SJCRH30 (cell line): ENCODE measurements at regions not wholly inside any gene's neighbourhood (a gene's known extent, or its start where the extent isn't known, plus 50 kb on each side); places are given as distances from the start of the nearest gene placed in this dataset.

Source experiments
- DNase-seq, 2 experiments: peaks; one replicate each; pipeline ENCODE4 v3.0.0-alpha.2; 2015 to 2020
- H3K27ac ChIP-seq: fragments of 250-450 bp; sonication (Bioruptor Pico); 2 replicates; pipeline ENCODE4 v1.5.1; 2020; ENCODE audit warnings: mild to moderate bottlenecking, moderate library complexity
- H3K27me3 ChIP-seq: fragments of 250-450 bp; sonication (Bioruptor Pico); 2 replicates; pipeline ENCODE4 v1.5.1; 2020; ENCODE audit warnings: mild to moderate bottlenecking, moderate library complexity
- H3K36me3 ChIP-seq: fragments of 250-450 bp; sonication (Bioruptor Pico); 2 replicates; pipeline ENCODE4 v1.5.1; 2020; ENCODE audit warnings: mild to moderate bottlenecking, moderate library complexity
- H3K4me1 ChIP-seq: fragments of 250-450 bp; sonication (Bioruptor Pico); 2 replicates; pipeline ENCODE4 v1.5.1; 2020; ENCODE audit warnings: mild to moderate bottlenecking, moderate library complexity
- H3K4me3 ChIP-seq: fragments of 250-450 bp; sonication (Bioruptor Pico); 2 replicates; pipeline ENCODE4 v1.5.1; 2020; ENCODE audit warnings: mild to moderate bottlenecking, moderate library complexity
- H3K9me3 ChIP-seq: fragments of 250-450 bp; sonication (Bioruptor Pico); replicated peaks from 2 replicates; pipeline ENCODE4 v1.5.1; 2020; ENCODE audit warnings: mild to moderate bottlenecking, moderate library complexity

GRCh38 chr9:80046481-80046880 lies 474.7 kb downstream of the TLE4 start:
- DNase-seq = no peak

GRCh38 chr9:80041821-80042220 lies 470.1 kb downstream of the TLE4 start:
- H3K9me3 ChIP-seq = no peaks in the 10 kb centered on the region; the same call in 1 of the 2 replicates
- H3K27me3 ChIP-seq = no peaks in the 10 kb centered on the region
- H3K4me1 ChIP-seq = no peaks in the 10 kb centered on the region
- DNase-seq = no peak
- no peak overlapping the region for H3K4me3 ChIP-seq
- H3K36me3 ChIP-seq = no peaks in the 10 kb centered on the region
- no peak overlapping the region for H3K27ac ChIP-seq

More at GRCh38 chr9:80046481-80046880, 474.7 kb downstream of the TLE4 start:
- H3K27me3 ChIP-seq = no peaks in the 10 kb centered on the region
- H3K4me3 ChIP-seq = no peak overlapping the region
- H3K4me1 ChIP-seq = no peaks in the 10 kb centered on the region
- no peaks in the 10 kb centered on the region for H3K9me3 ChIP-seq
- no peaks in the 10 kb centered on the region for H3K36me3 ChIP-seq
- no peak overlapping the region for H3K27ac ChIP-seq

- H3K4me3 ChIP-seq = no peak overlapping the region
These were observed 468.7 kb downstream of the TLE4 start for GRCh38 chr9:80040457-80040856.

GRCh38 chr9:80030801-80031200 lies 459.0 kb downstream of the TLE4 start:
- H3K4me3 ChIP-seq = no peak overlapping the region
- no peaks in the 10 kb centered on the region for H3K36me3 ChIP-seq
- DNase-seq = peak in 1 of 2 experiments; percentile 6
- no peak overlapping the region for H3K27ac ChIP-seq
- H3K4me1 ChIP-seq = no peaks in the 10 kb centered on the region
- H3K9me3 ChIP-seq = no peaks in the 10 kb centered on the region
- H3K27me3 ChIP-seq = no peaks in the 10 kb centered on the region

More at GRCh38 chr9:80040457-80040856, 468.7 kb downstream of the TLE4 start:
- no peak for DNase-seq
- H3K9me3 ChIP-seq = no peaks in the 10 kb centered on the region; the same call in 1 of the 2 replicates
- no peaks in the 10 kb centered on the region for H3K27me3 ChIP-seq
- H3K27ac ChIP-seq = no peak overlapping the region
- H3K36me3 ChIP-seq = no peaks in the 10 kb centered on the region
- H3K4me1 ChIP-seq = no peaks in the 10 kb centered on the region

- Histone ChIP-seq H3K27ac (no peak overlapping the region), H3K36me3 (no peaks in the 10 kb centered on the region), H3K4me3 (no peak overlapping the region), H3K27me3 (no peaks in the 10 kb centered on the region), H3K9me3 (no peaks in the 10 kb centered on the region), H3K4me1 (no peaks in the 10 kb centered on the region; the same call in 1 of the 2 replicates)
- no peak for DNase-seq
These were observed 456.7 kb downstream of the TLE4 start for GRCh38 chr9:80028501-80028900.

GRCh38 chr9:80025796-80026520 lies 454.2 kb downstream of the TLE4 start:
- H3K27ac ChIP-seq = no peak overlapping the region
- no peaks in the 10 kb centered on the region for H3K27me3 ChIP-seq
- DNase-seq = no peak
- no peaks in the 10 kb centered on the region; the same call in 1 of the 2 replicates for H3K4me1 ChIP-seq
- H3K9me3 ChIP-seq = no peaks in the 10 kb centered on the region
- no peaks in the 10 kb centered on the region for H3K36me3 ChIP-seq
- H3K4me3 ChIP-seq = no peak overlapping the region

- Histone ChIP-seq H3K4me3 (no peak overlapping the region), H3K27me3 (no peaks in the 10 kb centered on the region), H3K36me3 (no peaks in the 10 kb centered on the region), H3K4me1 (no peaks in the 10 kb centered on the region; the same call in 1 of the 2 replicates), H3K27ac (no peak overlapping the region), H3K9me3 (no peaks in the 10 kb centered on the region)
- no peak for DNase-seq
These were observed 453.4 kb downstream of the TLE4 start for GRCh38 chr9:80025131-80025530.

- H3K9me3 ChIP-seq = no peaks in the 10 kb centered on the region
- H3K27ac ChIP-seq = no peak overlapping the region
- no peaks in the 10 kb centered on the region for H3K36me3 ChIP-seq
- H3K4me3 ChIP-seq = no peak overlapping the region
- H3K27me3 ChIP-seq = no peaks in the 10 kb centered on the region
- DNase-seq = no peak
- H3K4me1 ChIP-seq = no peaks in the 10 kb centered on the region; the same call in 1 of the 2 replicates
These were observed 448.8 kb downstream of the TLE4 start for GRCh38 chr9:80020530-80020929.

GRCh38 chr9:80020056-80020455 lies 448.3 kb downstream of the TLE4 start:
- Histone ChIP-seq H3K36me3 (no peaks in the 10 kb centered on the region), H3K9me3 (no peaks in the 10 kb centered on the region), H3K4me1 (no peaks in the 10 kb centered on the region; the same call in 1 of the 2 replicates), H3K4me3 (no peak overlapping the region), H3K27ac (no peak overlapping the region), H3K27me3 (no peaks in the 10 kb centered on the region)
- no peak for DNase-seq

- Histone ChIP-seq H3K27ac (peak overlapping the region; percentile 94), H3K36me3 (no peaks in the 10 kb centered on the region), H3K27me3 (no peaks in the 10 kb centered on the region), H3K4me1 (peaks cover 27% of the 10 kb centered on the region), H3K4me3 (no peak overlapping the region), H3K9me3 (peaks cover 6% of the 10 kb centered on the region)
- DNase-seq = peak in 1 of 2 experiments; percentile 38
These were observed 442.1 kb downstream of the TLE4 start for GRCh38 chr9:80013891-80014290.

- Histone ChIP-seq H3K4me3 (peak overlapping the region; percentile 12), H3K27ac (peak overlapping the region; percentile 94), H3K36me3 (no peaks in the 10 kb centered on the region), H3K27me3 (no peaks in the 10 kb centered on the region), H3K9me3 (peaks cover 6% of the 10 kb centered on the region), H3K4me1 (peaks cover 27% of the 10 kb centered on the region)
- DNase-seq = peak; percentile 90 to 96
These were observed 441.0 kb downstream of the TLE4 start for GRCh38 chr9:80012557-80013330.

- DNase-seq = no peak
- no peaks in the 10 kb centered on the region for H3K27me3 ChIP-seq
These were observed 437.4 kb downstream of the TLE4 start for GRCh38 chr9:80009204-80009603.

GRCh38 chr9:80004714-80005113 lies 432.9 kb downstream of the TLE4 start:
- Histone ChIP-seq H3K27ac (no peak overlapping the region), H3K9me3 (no peaks in the 10 kb centered on the region), H3K4me1 (peaks cover 14% of the 10 kb centered on the region), H3K4me3 (no peak overlapping the region), H3K36me3 (no peaks in the 10 kb centered on the region), H3K27me3 (no peaks in the 10 kb centered on the region)
- DNase-seq = no peak

More at GRCh38 chr9:80009204-80009603, 437.4 kb downstream of the TLE4 start:
- Histone ChIP-seq H3K4me1 (peaks cover 34% of the 10 kb centered on the region), H3K36me3 (no peaks in the 10 kb centered on the region), H3K9me3 (peaks cover 6% of the 10 kb centered on the region), H3K4me3 (no peak overlapping the region), H3K27ac (no peak overlapping the region)

GRCh38 chr9:79990536-79990935 lies 418.8 kb downstream of the TLE4 start:
- no peak for DNase-seq
- Histone ChIP-seq H3K4me1 (no peaks in the 10 kb centered on the region), H3K27me3 (no peaks in the 10 kb centered on the region), H3K27ac (no peak overlapping the region), H3K9me3 (no peaks in the 10 kb centered on the region), H3K4me3 (no peak overlapping the region), H3K36me3 (no peaks in the 10 kb centered on the region)

GRCh38 chr9:79989079-79989478 lies 417.3 kb downstream of the TLE4 start:
- no peak for DNase-seq
- H3K27me3 ChIP-seq = no peaks in the 10 kb centered on the region
- H3K36me3 ChIP-seq = no peaks in the 10 kb centered on the region
- no peak overlapping the region for H3K4me3 ChIP-seq
- H3K9me3 ChIP-seq = no peaks in the 10 kb centered on the region
- no peaks in the 10 kb centered on the region for H3K4me1 ChIP-seq
- H3K27ac ChIP-seq = no peak overlapping the region
